ENCODE measurements at regions not wholly inside any gene's neighbourhood (a gene's known extent, or its start where the extent isn't known, plus 50 kb on each side); places are given as distances from the start of the nearest gene placed in this dataset.

- TF ChIP-seq POLR2A (IDR thresholded peaks at IDR 0.05): no peak
- TF ChIP-seq CTCF (IDR thresholded peaks at IDR 0.05): no peak
Measured at GRCh38 chr7:65798111-65799075, 74.5 kb upstream of the VKORC1L1 start.

All from thyroid gland (tissue), 4 donors.